ENCODE measurements at regions not wholly inside any gene's neighbourhood (a gene's known extent, or its start where the extent isn't known, plus 50 kb on each side); places are given as distances from the start of the nearest gene placed in this dataset.

DNA sequence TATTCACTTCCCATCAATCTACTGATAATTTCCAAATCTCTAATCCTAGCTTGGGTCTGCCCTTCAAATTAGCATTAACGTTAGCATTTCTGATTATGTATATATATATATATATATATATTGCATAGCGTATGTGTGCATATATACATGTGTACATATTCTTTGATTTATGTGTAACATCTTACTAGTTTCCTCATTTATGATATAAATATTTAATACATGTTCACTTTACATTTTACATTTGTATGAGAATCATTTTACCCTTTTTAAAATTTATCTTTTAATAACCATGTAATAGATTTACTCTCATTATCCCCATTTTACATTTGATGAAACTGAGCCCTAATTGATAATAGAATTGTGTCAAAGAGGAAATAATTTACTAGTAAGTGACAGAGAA lies 164.7 kb downstream of the ZNF648 start (continued):
- no peak for TF ChIP-seq EZH2 (IDR thresholded peaks at IDR 0.05)
- no peak for TF ChIP-seq POLR2AphosphoS5 (IDR thresholded peaks at IDR 0.05; ENCODE audit: low read depth, low read length)
- TF ChIP-seq ELF1 (IDR thresholded peaks at IDR 0.05; ENCODE audit: borderline replicate concordance, low read depth): no peak
- no peak for TF ChIP-seq JUND (IDR thresholded peaks at IDR 0.05)
- no peak for TF ChIP-seq FOSL1 (IDR thresholded peaks at IDR 0.05; ENCODE audit: low read depth)

DNA sequence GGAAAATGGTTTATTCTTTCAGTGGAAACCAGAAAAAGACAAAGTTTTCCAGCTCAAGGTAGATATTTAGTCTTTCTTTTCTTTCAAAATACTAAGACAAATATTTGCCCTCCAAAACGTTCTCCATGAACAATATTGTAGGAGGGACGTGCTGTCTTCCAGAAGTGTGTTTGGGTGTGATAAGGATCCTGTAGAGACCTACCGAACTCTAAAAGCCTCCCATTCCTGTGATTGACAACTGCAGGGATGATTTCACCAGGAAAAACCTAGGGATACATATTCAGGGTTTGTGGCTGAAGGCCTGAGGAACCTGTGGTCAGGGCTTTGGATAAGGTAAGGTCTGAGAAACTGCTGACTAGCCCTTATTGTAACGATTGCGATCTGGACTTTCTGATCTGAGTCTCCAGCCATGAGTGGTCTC lies 167.1 kb downstream of the ZNF648 start:
- no peak overlapping the region for H3K27ac ChIP-seq (ENCODE audit: low read depth, low read length)
- TF ChIP-seq, protein P1, sequence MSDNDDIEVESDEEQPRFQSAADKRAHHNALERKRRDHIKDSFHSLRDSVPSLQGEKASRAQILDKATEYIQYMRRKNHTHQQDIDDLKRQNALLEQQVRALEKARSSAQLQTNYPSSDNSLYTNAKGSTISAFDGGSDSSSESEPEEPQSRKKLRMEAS (IDR thresholded peaks at IDR 0.05): no peak
- TF ChIP-seq SRF (IDR thresholded peaks at IDR 0.05; ENCODE audit: low read depth) (no peak), POLR2A (IDR thresholded peaks at IDR 0.05; ENCODE audit: borderline replicate concordance, extremely low read depth, insufficient read depth, insufficient read length) (no peak), ELF1 (IDR thresholded peaks at IDR 0.05; ENCODE audit: borderline replicate concordance, low read depth) (no peak), EZH2 (IDR thresholded peaks at IDR 0.05) (no peak), TCF7L2 (IDR thresholded peaks at IDR 0.05; ENCODE audit: borderline replicate concordance, extremely low read depth, insufficient read depth, insufficient read length) (no peak), FOSL1 (IDR thresholded peaks at IDR 0.05; ENCODE audit: low read depth) (no peak), POLR2AphosphoS5 (IDR thresholded peaks at IDR 0.05; ENCODE audit: low read depth, low read length) (no peak), ZNF274 (IDR thresholded peaks at IDR 0.05; ENCODE audit: low read depth, low read length) (no peak), EZH2phosphoT487 (IDR thresholded peaks at IDR 0.05; ENCODE audit: borderline replicate concordance) (no peak), SIN3A (IDR thresholded peaks at IDR 0.05; ENCODE audit: low read depth) (no peak)
- TF ChIP-seq, protein P2, sequence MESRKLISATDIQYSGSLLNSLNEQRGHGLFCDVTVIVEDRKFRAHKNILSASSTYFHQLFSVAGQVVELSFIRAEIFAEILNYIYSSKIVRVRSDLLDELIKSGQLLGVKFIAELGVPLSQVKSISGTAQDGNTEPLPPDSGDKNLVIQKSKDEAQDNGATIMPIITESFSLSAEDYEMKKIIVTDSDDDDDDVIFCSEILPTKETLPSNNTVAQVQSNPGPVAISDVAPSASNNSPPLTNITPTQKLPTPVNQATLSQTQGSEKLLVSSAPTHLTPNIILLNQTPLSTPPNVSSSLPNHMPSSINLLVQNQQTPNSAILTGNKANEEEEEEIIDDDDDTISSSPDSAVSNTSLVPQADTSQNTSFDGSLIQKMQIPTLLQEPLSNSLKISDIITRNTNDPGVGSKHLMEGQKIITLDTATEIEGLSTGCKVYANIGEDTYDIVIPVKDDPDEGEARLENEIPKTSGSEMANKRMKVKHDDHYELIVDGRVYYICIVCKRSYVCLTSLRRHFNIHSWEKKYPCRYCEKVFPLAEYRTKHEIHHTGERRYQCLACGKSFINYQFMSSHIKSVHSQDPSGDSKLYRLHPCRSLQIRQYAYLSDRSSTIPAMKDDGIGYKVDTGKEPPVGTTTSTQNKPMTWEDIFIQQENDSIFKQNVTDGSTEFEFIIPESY (IDR thresholded peaks at IDR 0.05; ENCODE audit: extremely low read depth, insufficient replicate concordance, low read length): no peak
- BruUV-seq (replicated peaks): no TSS peak
- H4K20me1 ChIP-seq (ENCODE audit: insufficient read depth): no peaks in the 10 kb centered on the region
- RAD21 ChIA-PET (ENCODE audit: low non-redundant PET in 1 of 2, low total read pairs in 2 of 2, uncharacterized antibody in 2 of 2, unreplicated experiment in 2 of 2): no interaction called here
- H3K79me2 ChIP-seq (ENCODE audit: insufficient read depth, low read length): no peaks in the 10 kb centered on the region
- H3K4me2 ChIP-seq (ENCODE audit: low read length): no peak overlapping the region
- no peaks in the 10 kb centered on the region for H3K36me3 ChIP-seq (ENCODE audit: control insufficient read depth in 1 of 2, insufficient read depth in 2 of 2, low read length in 2 of 2)
- DNase-seq (ENCODE audit: low read depth, low spot score) (no peak), ATAC-seq (no peak)
- H2AFZ ChIP-seq (ENCODE audit: low read depth, low read length, poor library complexity, severe bottlenecking): no peak overlapping the region
- peaks cover 3% of the 10 kb centered on the region; the same call in 1 of the 2 replicates for H3K27me3 ChIP-seq (ENCODE audit: insufficient read depth, low read length)
- no peaks in the 10 kb centered on the region for H3K9me3 ChIP-seq (ENCODE audit: control insufficient read depth in 1 of 2, insufficient read depth in 1 of 2, low read depth in 1 of 2, low read length in 2 of 2)
- H3K9ac ChIP-seq (ENCODE audit: low read length): no peak overlapping the region
- H3K4me1 ChIP-seq (ENCODE audit: control insufficient read depth in 1 of 2, insufficient read depth in 2 of 2, low read length in 2 of 2): no peaks in the 10 kb centered on the region
- CTCF ChIA-PET: no interaction called here
- no peaks in the 10 kb centered on the region for H3K9me2 ChIP-seq (ENCODE audit: insufficient read depth)
- POLR2A ChIA-PET: no interaction called here
- no peak overlapping the region for H3K4me3 ChIP-seq (replicated peaks in 1 of 2; ENCODE audit: low read depth in 1 of 2, low read length in 2 of 2)
- intact Hi-C loops (cut with micrococcal nuclease): no loop called here
